Keratinocyte (primary cell): ENCODE measurements at regions not wholly inside any gene's neighbourhood (a gene's known extent, or its start where the extent isn't known, plus 50 kb on each side); places are given as distances from the start of the nearest gene placed in this dataset.
"Not testable (repeated sequence)": the region's sequence is repeated elsewhere in the genome, so short reads cannot be mapped to it uniquely, and the experiment has no call there.

Experiments
- DNase-seq: peaks from one replicate; pipeline ENCODE4 v3.0.0-alpha.2; 2011; ENCODE audit warnings: low read depth, missing footprints, low spot score
- FAIRE-seq: peaks from 2 replicates; lab custom pipeline; 2011; peaks lifted over from hg19 to GRCh38; lab: Jason Lieb, UNC
- H2AFZ ChIP-seq: 2 replicates; pipeline ENCODE4 v1.6.0; 2012; ENCODE audit warnings: low read length, control low read depth, inconsistent platforms; ENCODE audit not compliant: control insufficient read depth
- H3K27ac ChIP-seq: 2 replicates; pipeline ENCODE4 v1.5.1; 2011; ENCODE audit warnings: low read length; ENCODE audit not compliant: control insufficient read depth, insufficient read depth
- H3K27me3 ChIP-seq: 3 replicates; pipeline ENCODE4 v1.6.0; 2011; ENCODE audit warnings: low read length; ENCODE audit not compliant: control insufficient read depth, insufficient read depth; ENCODE audit errors: extremely low read depth
- H3K36me3 ChIP-seq, 2 experiments: 2 replicates in 1 of 2; 3 replicates in 1 of 2; pipeline ENCODE4 v1.5.1; 2011; ENCODE audit warnings: low read length in 2 of 2, mild to moderate bottlenecking in 1 of 2; ENCODE audit not compliant: control insufficient read depth in 2 of 2, insufficient read depth in 2 of 2; ENCODE audit errors: extremely low read depth in 1 of 2
- H3K4me1 ChIP-seq: 3 replicates; pipeline ENCODE4 v1.5.1; 2011; ENCODE audit warnings: low read length; ENCODE audit not compliant: control insufficient read depth, insufficient read depth; ENCODE audit errors: extremely low read depth
- H3K4me2 ChIP-seq: 3 replicates; pipeline ENCODE4 v1.6.0; 2011; ENCODE audit warnings: low read depth, low read length; ENCODE audit not compliant: control insufficient read depth, insufficient read depth; ENCODE audit errors: extremely low read depth
- H3K4me3 ChIP-seq, 3 experiments: fragments of 200-600 bp in 1 of 3; sonication (generic) in 1 of 3; 2 replicates in 2 of 3; 3 replicates in 1 of 3; pipeline ENCODE4 v1.5.1; 2011 to 2016; ENCODE audit warnings: low read length in 3 of 3, mild to moderate bottlenecking in 3 of 3, control low read depth in 2 of 3, inconsistent platforms in 1 of 3, low read depth in 1 of 3, mixed read lengths in 1 of 3, mixed run types in 1 of 3, moderate library complexity in 1 of 3; ENCODE audit not compliant: control insufficient read depth in 2 of 3, insufficient read depth in 2 of 3; ENCODE audit errors: extremely low read depth in 1 of 3
- H3K79me2 ChIP-seq: 2 replicates; pipeline ENCODE4 v1.6.0; 2012; ENCODE audit warnings: low read length; ENCODE audit not compliant: control insufficient read depth, insufficient read depth
- H3K9ac ChIP-seq: 3 replicates; pipeline ENCODE4 v1.6.0; 2011; ENCODE audit warnings: low read length; ENCODE audit not compliant: control insufficient read depth, insufficient read depth; ENCODE audit errors: extremely low read depth
- H3K9me1 ChIP-seq: 3 replicates; pipeline ENCODE4 v1.6.0; 2011; ENCODE audit warnings: low read length; ENCODE audit not compliant: control insufficient read depth, insufficient read depth; ENCODE audit errors: extremely low read depth
- H3K9me3 ChIP-seq: 2 replicates; pipeline ENCODE4 v1.5.1; 2012; ENCODE audit warnings: low read depth, low read length; ENCODE audit not compliant: control insufficient read depth
- H4K20me1 ChIP-seq: 3 replicates; pipeline ENCODE4 v1.6.0; 2011; ENCODE audit warnings: low read length; ENCODE audit not compliant: control insufficient read depth, insufficient read depth; ENCODE audit errors: extremely low read depth
- EZH2 ChIP-seq: IDR thresholded peaks from one replicate; pipeline ENCODE4 v1.6.1; 2012; ENCODE audit warnings: inconsistent platforms, mild to moderate bottlenecking, low read length, moderate library complexity
- dilution Hi-C: fragments of 300-500 bp; cut with MboI; formaldehyde crosslinking; loops from one replicate; pipeline ENCODE4 v1.7.0; 2020; ENCODE audit warnings: low sequenced_read_pairs; ENCODE audit not compliant: extremely low pct_ligation_motif_present
- TF ChIP-seq, protein P1 (sequence below), 3 experiments: IDR thresholded peaks in 1 of 3; conservative IDR thresholded peaks in 1 of 3; optimal IDR thresholded peaks in 1 of 3; 2 replicates in 2 of 3; 3 replicates in 1 of 3; pipeline versions ENCODE3 to v1.5.1; 2011; ENCODE audit warnings: low read length in 3 of 3, mild to moderate bottlenecking in 3 of 3, moderate library complexity in 2 of 3, control low read depth in 1 of 3, inconsistent platforms in 1 of 3; ENCODE audit not compliant: insufficient read depth in 2 of 3; ENCODE audit errors: extremely low read depth in 1 of 3

DNA sequence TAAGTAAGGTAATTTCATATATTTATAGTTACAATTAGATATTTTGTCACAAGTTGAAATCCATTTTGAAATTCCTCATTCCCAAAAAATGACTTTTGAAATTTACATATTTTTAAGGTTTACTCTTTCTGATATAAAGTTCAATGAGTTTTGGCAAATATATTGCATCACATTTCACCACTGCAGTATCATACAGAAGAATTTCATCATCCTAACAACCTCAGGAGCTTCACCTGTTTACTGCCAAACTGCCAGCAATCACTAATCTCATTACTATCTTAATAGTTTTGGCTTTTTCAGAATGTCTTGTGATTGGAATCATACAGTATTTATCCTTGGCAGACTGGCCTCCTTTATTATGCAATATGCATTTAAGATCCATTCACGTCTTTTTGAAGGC lies 1578.9 kb downstream of the REEP3 start:
- dilution Hi-C loops: no loop called here
- Histone ChIP-seq H3K9me3 (no peaks in the 10 kb centered on the region), H3K27ac (no peak overlapping the region), H3K4me2 (no peak overlapping the region), H3K9ac (no peak overlapping the region), H3K27me3 (no peaks in the 10 kb centered on the region), H3K79me2 (no peaks in the 10 kb centered on the region), H2AFZ (no peak overlapping the region), H3K4me3 (no peak overlapping the region), H3K4me1 (no peaks in the 10 kb centered on the region), H3K36me3 (no peaks in the 10 kb centered on the region), H4K20me1 (no peaks in the 10 kb centered on the region), H3K9me1 (no peaks in the 10 kb centered on the region)
- TF ChIP-seq, protein P1, sequence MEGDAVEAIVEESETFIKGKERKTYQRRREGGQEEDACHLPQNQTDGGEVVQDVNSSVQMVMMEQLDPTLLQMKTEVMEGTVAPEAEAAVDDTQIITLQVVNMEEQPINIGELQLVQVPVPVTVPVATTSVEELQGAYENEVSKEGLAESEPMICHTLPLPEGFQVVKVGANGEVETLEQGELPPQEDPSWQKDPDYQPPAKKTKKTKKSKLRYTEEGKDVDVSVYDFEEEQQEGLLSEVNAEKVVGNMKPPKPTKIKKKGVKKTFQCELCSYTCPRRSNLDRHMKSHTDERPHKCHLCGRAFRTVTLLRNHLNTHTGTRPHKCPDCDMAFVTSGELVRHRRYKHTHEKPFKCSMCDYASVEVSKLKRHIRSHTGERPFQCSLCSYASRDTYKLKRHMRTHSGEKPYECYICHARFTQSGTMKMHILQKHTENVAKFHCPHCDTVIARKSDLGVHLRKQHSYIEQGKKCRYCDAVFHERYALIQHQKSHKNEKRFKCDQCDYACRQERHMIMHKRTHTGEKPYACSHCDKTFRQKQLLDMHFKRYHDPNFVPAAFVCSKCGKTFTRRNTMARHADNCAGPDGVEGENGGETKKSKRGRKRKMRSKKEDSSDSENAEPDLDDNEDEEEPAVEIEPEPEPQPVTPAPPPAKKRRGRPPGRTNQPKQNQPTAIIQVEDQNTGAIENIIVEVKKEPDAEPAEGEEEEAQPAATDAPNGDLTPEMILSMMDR (optimal IDR thresholded peaks at IDR 0.05 in 1 of 3, IDR thresholded peaks at IDR 0.05 in 1 of 3, conservative IDR thresholded peaks at IDR 0.05 in 1 of 3; ENCODE audit: extremely low read depth in 1 of 3, insufficient read depth in 2 of 3, low read length in 3 of 3): no peak
- no peak for TF ChIP-seq EZH2
- FAIRE-seq: no peak
- no peak for DNase-seq

DNA sequence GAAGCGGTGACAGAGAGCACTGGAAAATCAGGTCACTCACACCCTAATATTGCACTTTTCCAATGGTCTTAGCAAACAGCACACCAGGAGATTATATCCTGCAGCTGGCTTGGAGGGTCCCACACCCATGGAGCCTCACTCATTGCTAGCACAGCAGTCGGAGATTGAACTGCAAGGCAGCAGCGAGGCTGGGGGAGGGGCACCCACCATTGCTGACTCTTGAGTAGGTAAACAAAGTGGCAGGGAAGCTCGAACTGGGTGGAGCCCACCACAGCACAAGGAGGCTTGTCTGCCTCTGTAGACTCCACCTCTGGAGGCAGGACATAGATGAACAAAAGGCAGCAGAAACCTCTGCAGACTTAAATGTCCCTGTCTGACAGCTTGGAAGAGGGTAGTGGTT lies 1579.7 kb downstream of the REEP3 start:
- H3K9me1 ChIP-seq, H2AFZ ChIP-seq, H4K20me1 ChIP-seq, H3K4me1 ChIP-seq, DNase-seq, H3K79me2 ChIP-seq, H3K9me3 ChIP-seq, H3K27me3 ChIP-seq, H3K4me2 ChIP-seq, FAIRE-seq, H3K4me3 ChIP-seq, H3K27ac ChIP-seq, dilution Hi-C loops, H3K9ac ChIP-seq, H3K36me3 ChIP-seq: not testable (repeated sequence)

DNA sequence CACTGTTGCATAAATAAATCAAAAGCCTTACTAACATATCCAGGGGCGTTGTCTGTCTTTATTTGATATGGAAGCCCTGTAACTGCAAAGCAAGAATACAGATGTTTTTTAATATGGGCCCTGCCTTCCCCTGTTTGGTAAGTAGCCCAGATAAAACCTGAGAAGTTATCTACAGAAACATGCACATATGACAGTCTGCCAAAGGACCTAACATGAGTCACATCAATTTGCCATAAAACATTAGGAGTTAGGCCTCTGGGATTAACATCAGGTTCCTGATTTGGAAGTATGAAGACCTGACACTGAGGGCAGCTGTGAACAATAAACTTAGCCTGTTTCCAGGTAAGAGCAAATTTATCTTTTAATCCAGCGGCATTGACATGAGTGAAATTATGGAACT lies 1588.8 kb downstream of the REEP3 start:
- H3K9me3 ChIP-seq: no peaks in the 10 kb centered on the region
- H2AFZ ChIP-seq: no peak overlapping the region
- no peaks in the 10 kb centered on the region for H3K9me1 ChIP-seq
- no peaks in the 10 kb centered on the region for H3K4me1 ChIP-seq
- no peaks in the 10 kb centered on the region for H3K36me3 ChIP-seq
- no peak overlapping the region for H3K4me2 ChIP-seq
- H3K4me3 ChIP-seq: no peak overlapping the region
- no peak overlapping the region for H3K9ac ChIP-seq
- no peaks in the 10 kb centered on the region for H3K79me2 ChIP-seq
- dilution Hi-C loops: no loop called here
- no peaks in the 10 kb centered on the region for H4K20me1 ChIP-seq
- FAIRE-seq: no peak
- no peak overlapping the region for H3K27ac ChIP-seq
- TF ChIP-seq EZH2: no peak
- TF ChIP-seq, protein P1 (optimal IDR thresholded peaks at IDR 0.05 in 1 of 3, IDR thresholded peaks at IDR 0.05 in 1 of 3, conservative IDR thresholded peaks at IDR 0.05 in 1 of 3; ENCODE audit: extremely low read depth in 1 of 3, insufficient read depth in 2 of 3, low read length in 3 of 3): no peak
- H3K27me3 ChIP-seq: no peaks in the 10 kb centered on the region
- DNase-seq: no peak

- H3K27ac ChIP-seq, H3K4me1 ChIP-seq, H3K4me3 ChIP-seq, H3K36me3 ChIP-seq, dilution Hi-C loops, H3K9me1 ChIP-seq, H3K9me3 ChIP-seq, FAIRE-seq, H3K9ac ChIP-seq, DNase-seq, H3K27me3 ChIP-seq, H4K20me1 ChIP-seq, H2AFZ ChIP-seq, H3K79me2 ChIP-seq, H3K4me2 ChIP-seq: not testable (repeated sequence)
Observed at GRCh38 chr10:65111059-65111458, 1589.9 kb downstream of the REEP3 start.
